ENCODE measurements at regions not wholly inside any gene's neighbourhood (a gene's known extent, or its start where the extent isn't known, plus 50 kb on each side); places are given as distances from the start of the nearest gene placed in this dataset.

GRCh38 chrX:2136848-2137247 lies 363.9 kb downstream of the DHRSX start:
- TF ChIP-seq ZNF687 (CRISPR knock-in tag; IDR thresholded peaks at IDR 0.05) (no peak), CHD4 (IDR thresholded peaks at IDR 0.05; ENCODE audit: borderline replicate concordance, low read length) (no peak), EZH2 (conservative IDR thresholded peaks at IDR 0.05; ENCODE audit: low read depth, low read length) (no peak), FOXK1 (CRISPR knock-in tag; IDR thresholded peaks at IDR 0.05; ENCODE audit: borderline replicate concordance, low read depth) (no peak), ZNF792 (CRISPR knock-in tag; IDR thresholded peaks at IDR 0.05) (no peak), ZFP1 (CRISPR knock-in tag; IDR thresholded peaks at IDR 0.05) (no peak), HBP1 (CRISPR knock-in tag; IDR thresholded peaks at IDR 0.05; ENCODE audit: low read depth) (no peak)

Data from HepG2 (cell line).